VCaP (cell line): ENCODE measurements at regions not wholly inside any gene's neighbourhood (a gene's known extent, or its start where the extent isn't known, plus 50 kb on each side); places are given as distances from the start of the nearest gene placed in this dataset.
A peak's percentile ranks its signal among the peaks of the same experiment; 100 is the strongest.

ENCODE experiments used
- H3K27ac ChIP-seq: fragments of 450-650 bp; 2 replicates; pipeline ENCODE4 v1.5.1; 2017
- CTCF ChIP-seq: fragments of 450-650 bp; conservative IDR thresholded peaks from 2 replicates; pipeline ENCODE4 v1.5.1; 2017; ENCODE audit warnings: mild to moderate bottlenecking, moderate library complexity

- TF ChIP-seq CTCF = no peak
- H3K27ac ChIP-seq = peak overlapping the region; percentile 51
Measured at GRCh38 chr15:39269821-39270220, 311.1 kb upstream of the THBS1 start.

- no peak for TF ChIP-seq CTCF
- peak overlapping the region; percentile 51 for H3K27ac ChIP-seq
Measured at GRCh38 chr15:39270221-39270855, 310.5 kb upstream of the THBS1 start.

- no peak overlapping the region; the same call in 1 of the 2 replicates for H3K27ac ChIP-seq
- TF ChIP-seq CTCF = no peak
Measured at GRCh38 chr15:39270934-39271333, 309.9 kb upstream of the THBS1 start.

GRCh38 chr15:39272901-39273300 is 308.0 kb upstream of the THBS1 start:
- TF ChIP-seq CTCF = no peak
- peak overlapping the region; percentile 94 for H3K27ac ChIP-seq

GRCh38 chr15:39273717-39274411 is 307.0 kb upstream of the THBS1 start:
- peak overlapping the region; percentile 94 for H3K27ac ChIP-seq
- no peak for TF ChIP-seq CTCF

GRCh38 chr15:39275066-39275465 is 305.8 kb upstream of the THBS1 start:
- TF ChIP-seq CTCF = no peak
- peak overlapping the region; percentile 94 for H3K27ac ChIP-seq

GRCh38 chr15:39279311-39279710 is 301.6 kb upstream of the THBS1 start:
- TF ChIP-seq CTCF = no peak

More at GRCh38 chr15:39279311-39279710, 301.6 kb upstream of the THBS1 start:
- no peak overlapping the region for H3K27ac ChIP-seq
